ENCODE measurements at regions not wholly inside any gene's neighbourhood (a gene's known extent, or its start where the extent isn't known, plus 50 kb on each side); places are given as distances from the start of the nearest gene placed in this dataset.

DNA sequence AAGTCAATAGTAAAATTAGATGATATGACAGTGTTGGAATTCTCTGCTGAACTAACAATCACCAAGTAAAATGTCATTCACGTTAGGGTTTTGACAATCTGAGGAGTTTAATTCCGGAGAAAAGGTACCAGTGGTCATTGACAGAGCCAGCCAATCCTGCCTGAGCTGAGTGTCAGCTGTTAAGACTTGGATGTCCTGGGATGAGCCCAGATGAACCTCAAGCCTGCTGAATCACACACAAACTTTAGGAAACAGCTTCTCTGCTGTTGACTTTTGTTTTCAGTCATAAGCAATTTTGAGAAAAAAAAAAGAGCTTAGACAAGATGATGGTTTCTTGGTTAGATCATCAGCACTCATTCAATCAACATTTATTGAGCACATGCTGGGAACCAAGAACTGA is 600.0 kb upstream of the SLC39A10 start:
- no peak for TF ChIP-seq CTCF (IDR thresholded peaks at IDR 0.05; ENCODE audit: low read depth, low read length)
- no peak for DNase-seq
- no peaks in the 10 kb centered on the region for H3K36me3 ChIP-seq
- H3K27me3 ChIP-seq (ENCODE audit: insufficient read depth, low read depth, severe bottlenecking): no peaks in the 10 kb centered on the region
- no peak overlapping the region for H3K4me3 ChIP-seq (ENCODE audit: low read depth, low read length)
- H3K27ac ChIP-seq: no peak overlapping the region
- H3K9me3 ChIP-seq (ENCODE audit: severe bottlenecking): no peaks in the 10 kb centered on the region

GRCh38 chr2:195055996-195056395 is 601.0 kb upstream of the SLC39A10 start:
- H3K4me3 ChIP-seq (ENCODE audit: low read depth, low read length): no peak overlapping the region
- no peaks in the 10 kb centered on the region for H3K9me3 ChIP-seq (ENCODE audit: severe bottlenecking)
- no peak for DNase-seq
- H3K27ac ChIP-seq: no peak overlapping the region
- no peak for TF ChIP-seq CTCF (IDR thresholded peaks at IDR 0.05; ENCODE audit: low read depth, low read length)
- H3K27me3 ChIP-seq (ENCODE audit: insufficient read depth, low read depth, severe bottlenecking): no peaks in the 10 kb centered on the region
- no peaks in the 10 kb centered on the region for H3K36me3 ChIP-seq

DNA sequence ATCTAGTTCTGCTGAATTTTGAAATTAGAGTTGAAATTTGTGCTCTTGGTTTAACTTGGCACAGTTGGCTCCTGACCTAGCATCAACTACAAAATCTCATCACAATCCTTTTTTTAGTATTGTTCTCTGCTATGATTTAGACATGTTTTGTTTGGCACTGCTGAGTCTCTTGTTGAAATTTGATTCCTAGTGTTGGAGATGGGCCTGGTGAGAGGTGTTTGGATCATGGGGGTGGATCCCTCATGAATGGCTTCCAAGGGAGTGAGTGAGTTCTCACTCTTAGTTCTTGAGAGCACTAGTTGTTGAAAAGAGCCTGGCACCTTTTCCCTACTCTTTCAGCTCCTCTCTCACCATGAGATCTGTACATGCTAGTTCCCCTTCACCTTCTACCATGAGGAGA is 605.6 kb upstream of the SLC39A10 start:
- DNase-seq: no peak
- H3K36me3 ChIP-seq: no peaks in the 10 kb centered on the region
- TF ChIP-seq CTCF (IDR thresholded peaks at IDR 0.05; ENCODE audit: low read depth, low read length): no peak
- no peak overlapping the region for H3K27ac ChIP-seq
- H3K27me3 ChIP-seq (ENCODE audit: insufficient read depth, low read depth, severe bottlenecking): no peaks in the 10 kb centered on the region
- no peak overlapping the region for H3K4me3 ChIP-seq (ENCODE audit: low read depth, low read length)
- H3K9me3 ChIP-seq (ENCODE audit: severe bottlenecking): no peaks in the 10 kb centered on the region

GRCh38 chr2:195049372-195050031 is 607.5 kb upstream of the SLC39A10 start:
- TF ChIP-seq CTCF (IDR thresholded peaks at IDR 0.05; ENCODE audit: low read depth, low read length): no peak
- no peaks in the 10 kb centered on the region for H3K9me3 ChIP-seq (ENCODE audit: severe bottlenecking)
- H3K27ac ChIP-seq: no peak overlapping the region
- no peak for DNase-seq
- H3K4me3 ChIP-seq (ENCODE audit: low read depth, low read length): no peak overlapping the region
- no peaks in the 10 kb centered on the region for H3K36me3 ChIP-seq
- H3K27me3 ChIP-seq (ENCODE audit: insufficient read depth, low read depth, severe bottlenecking): no peaks in the 10 kb centered on the region

DNA sequence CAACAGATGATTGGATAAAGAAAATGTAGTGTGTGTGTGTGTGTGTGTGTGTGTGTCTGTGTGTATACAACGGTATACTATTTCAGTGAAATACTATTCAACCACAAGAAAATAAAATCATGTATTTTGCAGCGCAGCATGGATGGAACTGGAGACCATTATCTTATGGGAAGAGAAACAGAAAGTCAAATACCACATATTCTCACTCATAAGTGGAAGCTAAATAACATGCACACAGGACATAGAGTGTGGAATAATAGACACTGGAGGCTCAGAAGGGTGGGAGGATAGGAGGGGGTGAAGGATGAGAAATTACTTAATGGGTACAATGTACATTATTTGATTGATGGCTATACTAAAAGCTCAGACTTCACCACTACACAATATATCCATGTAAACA is 609.1 kb upstream of the SLC39A10 start:
- Histone ChIP-seq H3K27ac (no peak overlapping the region), H3K36me3 (no peaks in the 10 kb centered on the region), H3K27me3 (ENCODE audit: insufficient read depth, low read depth, severe bottlenecking) (no peaks in the 10 kb centered on the region), H3K9me3 (ENCODE audit: severe bottlenecking) (no peaks in the 10 kb centered on the region), H3K4me3 (ENCODE audit: low read depth, low read length) (no peak overlapping the region)
- no peak for DNase-seq
- TF ChIP-seq CTCF (IDR thresholded peaks at IDR 0.05; ENCODE audit: low read depth, low read length): no peak

DNA sequence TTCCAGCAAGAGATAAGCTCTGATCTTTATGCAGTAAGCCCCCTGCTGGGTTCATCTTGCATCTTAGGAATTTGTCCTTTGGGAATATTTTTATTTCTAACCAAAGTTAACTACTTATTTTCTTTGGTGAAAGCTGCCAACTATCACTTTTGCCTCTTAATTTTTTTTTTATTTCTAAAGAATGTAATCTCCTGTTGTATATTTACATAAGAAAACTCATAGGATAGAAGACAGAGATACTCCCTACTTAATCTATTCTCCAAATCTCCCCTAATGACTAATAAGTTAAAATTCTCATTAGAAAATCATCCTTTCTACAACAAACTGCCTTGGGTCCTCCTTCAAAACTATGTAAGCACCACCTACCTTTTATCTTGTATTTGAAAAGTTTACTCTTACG is 612.2 kb upstream of the SLC39A10 start:
- Histone ChIP-seq H3K27me3 (ENCODE audit: insufficient read depth, low read depth, severe bottlenecking) (no peaks in the 10 kb centered on the region), H3K36me3 (no peaks in the 10 kb centered on the region), H3K9me3 (ENCODE audit: severe bottlenecking) (no peaks in the 10 kb centered on the region), H3K27ac (no peak overlapping the region), H3K4me3 (ENCODE audit: low read depth, low read length) (no peak overlapping the region)
- no peak for DNase-seq
- TF ChIP-seq CTCF (IDR thresholded peaks at IDR 0.05; ENCODE audit: low read depth, low read length): no peak

Measured in WERI-Rb-1 (cell line).